OCI-LY1 (cell line): ENCODE measurements at regions not wholly inside any gene's neighbourhood (a gene's known extent, or its start where the extent isn't known, plus 50 kb on each side); places are given as distances from the start of the nearest gene placed in this dataset.

Experiments
- EZH2 ChIP-seq: fragments of 200-600 bp; sonication (generic), shearing (Covaris generic); IDR thresholded peaks from 2 replicates; pipeline ENCODE4 v1.8.0; 2017; ENCODE audit warnings: borderline replicate concordance, mixed run types, mild to moderate bottlenecking, antibody characterized with exemption, low read length, moderate library complexity, mixed read lengths
- TF ChIP-seq, protein P1 (sequence below): fragments of 200-600 bp; sonication (generic), shearing (Covaris generic); IDR thresholded peaks from 2 replicates; pipeline ENCODE4 v1.5.1; 2017; ENCODE audit warnings: mild to moderate bottlenecking, antibody characterized with exemption, low read length, moderate library complexity, mixed read lengths

DNA sequence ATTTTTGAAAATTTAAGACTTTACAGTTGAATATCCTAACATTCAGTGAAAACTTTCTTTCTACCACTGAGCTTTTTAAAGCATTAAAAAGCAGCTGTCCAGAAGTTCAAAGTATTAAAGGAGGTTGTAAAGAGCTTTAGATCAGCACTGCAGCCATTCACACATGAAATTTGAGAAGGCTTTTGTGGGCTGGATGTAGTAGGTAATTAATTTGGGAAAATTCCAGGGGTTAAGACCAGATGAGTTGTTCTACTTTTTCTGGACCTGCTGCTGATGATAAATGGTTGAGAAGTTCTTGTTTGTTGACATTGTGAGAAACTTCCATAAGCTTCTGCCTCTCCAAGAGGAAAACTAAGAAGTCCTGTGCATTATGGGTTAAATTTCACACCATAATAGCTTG lies 1779.6 kb upstream of the PRR20A start:
- TF ChIP-seq EZH2, result no peak
- TF ChIP-seq, protein P1, sequence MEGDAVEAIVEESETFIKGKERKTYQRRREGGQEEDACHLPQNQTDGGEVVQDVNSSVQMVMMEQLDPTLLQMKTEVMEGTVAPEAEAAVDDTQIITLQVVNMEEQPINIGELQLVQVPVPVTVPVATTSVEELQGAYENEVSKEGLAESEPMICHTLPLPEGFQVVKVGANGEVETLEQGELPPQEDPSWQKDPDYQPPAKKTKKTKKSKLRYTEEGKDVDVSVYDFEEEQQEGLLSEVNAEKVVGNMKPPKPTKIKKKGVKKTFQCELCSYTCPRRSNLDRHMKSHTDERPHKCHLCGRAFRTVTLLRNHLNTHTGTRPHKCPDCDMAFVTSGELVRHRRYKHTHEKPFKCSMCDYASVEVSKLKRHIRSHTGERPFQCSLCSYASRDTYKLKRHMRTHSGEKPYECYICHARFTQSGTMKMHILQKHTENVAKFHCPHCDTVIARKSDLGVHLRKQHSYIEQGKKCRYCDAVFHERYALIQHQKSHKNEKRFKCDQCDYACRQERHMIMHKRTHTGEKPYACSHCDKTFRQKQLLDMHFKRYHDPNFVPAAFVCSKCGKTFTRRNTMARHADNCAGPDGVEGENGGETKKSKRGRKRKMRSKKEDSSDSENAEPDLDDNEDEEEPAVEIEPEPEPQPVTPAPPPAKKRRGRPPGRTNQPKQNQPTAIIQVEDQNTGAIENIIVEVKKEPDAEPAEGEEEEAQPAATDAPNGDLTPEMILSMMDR, result no peak
